GM19395 (cell line): ENCODE measurements at regions not wholly inside any gene's neighbourhood (a gene's known extent, or its start where the extent isn't known, plus 50 kb on each side); places are given as distances from the start of the nearest gene placed in this dataset.
"Not testable (repeated sequence)": the region's sequence is repeated elsewhere in the genome, so short reads cannot be mapped to it uniquely, and the experiment has no call there.

Experiments
- ATAC-seq: cut with Tn5 transposase; IDR thresholded peaks from one replicate; pipeline ENCODE4 v1.9.1; 2021; ENCODE audit warnings: mild to moderate bottlenecking, moderate library complexity; ENCODE audit not compliant: unreplicated experiment

DNA sequence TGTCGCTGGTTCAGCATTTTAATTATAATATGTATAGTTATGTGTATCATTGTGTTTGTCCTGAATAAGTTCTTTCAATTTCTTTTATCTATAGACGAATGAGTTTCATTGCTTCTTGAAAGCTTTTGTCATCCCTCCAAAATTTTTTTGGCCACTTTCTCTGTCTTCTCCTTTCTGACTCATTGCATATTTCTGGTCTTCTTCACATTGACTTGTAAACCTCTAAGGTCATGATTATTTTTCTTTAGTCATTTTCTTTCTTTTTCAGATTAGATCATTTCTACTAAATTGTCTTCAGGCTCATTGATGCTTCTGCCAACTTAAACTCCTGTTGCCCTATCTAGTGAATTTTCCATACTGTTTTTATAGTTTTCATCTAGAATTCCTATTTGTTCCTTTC, 555.1 kb downstream of the RPIA start:
- not testable (repeated sequence) for ATAC-seq

DNA sequence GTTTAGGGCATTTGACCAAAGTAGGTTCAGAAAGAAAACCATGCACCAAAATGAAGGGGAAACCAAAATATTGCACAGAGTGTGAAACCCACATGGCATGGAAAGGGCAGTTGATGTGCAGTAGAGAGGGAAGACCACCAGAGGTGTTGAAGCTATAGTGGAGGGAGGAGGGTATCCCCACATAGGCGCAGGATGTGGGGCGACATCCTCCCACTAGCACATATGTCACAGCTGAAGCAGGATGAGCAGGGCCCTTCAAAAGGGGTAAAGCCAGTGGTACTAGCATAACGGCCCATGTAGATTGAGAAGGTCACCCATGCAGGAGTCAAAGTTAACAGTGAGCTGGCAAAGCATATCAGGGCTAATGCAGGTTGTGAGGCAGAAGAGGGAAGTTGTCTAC, 563.5 kb downstream of the RPIA start:
- not testable (repeated sequence) for ATAC-seq

GRCh38 chr2:89273443-89273842, 582.0 kb downstream of the RPIA start:
- not testable (repeated sequence) for ATAC-seq

GRCh38 chr2:89280536-89280935, 589.1 kb downstream of the RPIA start:
- ATAC-seq, result not testable (repeated sequence)

GRCh38 chr2:89286448-89287080, 595.1 kb downstream of the RPIA start:
- not testable (repeated sequence) for ATAC-seq

DNA sequence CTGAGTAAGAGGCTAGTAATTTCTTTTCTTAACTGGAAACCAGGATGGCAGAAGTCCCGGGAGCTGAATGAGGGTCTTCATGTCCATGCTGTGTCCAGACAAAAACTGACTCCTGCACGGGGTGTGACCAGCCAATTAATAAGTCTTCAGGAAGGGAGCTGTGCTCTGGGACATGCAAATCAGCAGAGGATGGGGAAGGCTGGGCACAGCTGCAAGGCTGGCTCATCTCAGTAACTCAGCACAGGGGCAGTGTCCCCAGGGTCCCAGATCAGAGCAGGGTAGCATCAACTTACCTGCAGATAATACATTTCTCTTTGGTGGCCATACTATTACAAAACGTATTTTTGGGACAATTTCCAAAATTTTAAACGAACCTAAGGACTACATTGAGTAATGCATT, 595.6 kb downstream of the RPIA start:
- not testable (repeated sequence) for ATAC-seq

- not testable (repeated sequence) for ATAC-seq
Measured at GRCh38 chr2:89291717-89292298, 600.3 kb downstream of the RPIA start.

DNA sequence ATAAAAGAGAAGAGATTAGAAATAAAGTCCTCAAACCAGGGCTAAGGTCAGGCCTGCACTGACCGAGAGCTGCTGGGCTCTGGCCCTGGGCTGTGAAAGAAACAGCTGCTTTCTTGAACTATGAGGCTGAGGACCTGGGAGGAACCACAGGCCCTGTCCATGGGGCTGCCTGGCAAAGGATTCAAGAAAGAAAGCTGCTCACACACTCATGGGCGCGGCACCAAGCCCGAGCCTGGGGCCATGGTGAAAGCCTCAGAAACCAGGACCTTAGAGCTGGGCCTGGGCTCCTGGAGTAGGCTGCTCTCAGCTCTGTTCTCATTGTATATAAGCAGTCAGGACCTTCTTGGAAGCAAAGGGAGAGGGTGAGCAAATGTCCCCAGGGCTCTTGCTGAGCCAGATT, 601.9 kb downstream of the RPIA start:
- ATAC-seq, result not testable (repeated sequence)

DNA sequence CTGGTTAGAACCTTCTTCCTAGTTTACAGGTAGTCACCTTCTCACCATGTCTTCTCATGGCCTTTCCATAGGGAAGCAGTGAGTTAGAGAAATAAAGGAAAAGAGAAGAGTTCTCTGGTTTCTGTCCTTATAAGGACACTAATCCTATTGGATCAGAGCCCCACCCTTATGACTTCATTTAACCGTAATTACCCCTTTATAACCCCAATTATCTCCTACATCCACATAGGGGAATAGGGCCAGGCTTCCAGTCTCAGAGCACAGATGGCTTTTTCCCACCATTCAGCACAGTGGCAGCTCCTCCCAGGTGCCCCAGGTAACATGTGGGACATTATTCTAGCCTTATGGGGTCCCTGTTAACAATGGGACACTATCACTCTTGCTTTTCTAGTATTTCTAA, 602.9 kb downstream of the RPIA start:
- ATAC-seq, result not testable (repeated sequence)

DNA sequence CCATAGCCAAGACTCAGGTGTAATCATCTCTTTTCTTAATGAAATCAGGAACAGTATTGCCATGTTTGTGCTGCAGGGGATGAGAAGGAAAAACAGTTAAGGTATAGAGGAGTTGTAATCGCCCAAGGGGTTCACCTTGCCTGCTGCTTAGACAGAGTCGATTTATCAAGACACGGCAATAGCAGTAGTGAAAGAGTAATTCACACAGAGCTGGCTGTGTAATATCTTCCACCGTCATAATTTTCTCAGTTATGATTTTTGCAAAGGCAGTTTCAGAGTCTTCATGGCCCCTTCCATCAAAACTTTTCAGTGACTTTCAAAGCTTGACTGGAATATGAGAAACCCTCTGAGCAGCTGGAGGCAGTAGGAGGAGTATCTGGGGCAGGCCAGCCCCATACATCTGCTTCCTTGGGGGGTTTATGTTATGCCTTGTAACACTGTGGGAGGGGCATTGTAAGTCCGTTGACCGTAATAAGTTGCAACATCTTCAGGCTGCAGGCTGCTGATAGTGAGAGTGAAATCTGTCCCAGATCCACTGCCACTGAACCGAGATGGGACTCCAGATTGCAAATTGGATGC, 605.4 kb downstream of the RPIA start:
- ATAC-seq, result peak; percentile 46

DNA sequence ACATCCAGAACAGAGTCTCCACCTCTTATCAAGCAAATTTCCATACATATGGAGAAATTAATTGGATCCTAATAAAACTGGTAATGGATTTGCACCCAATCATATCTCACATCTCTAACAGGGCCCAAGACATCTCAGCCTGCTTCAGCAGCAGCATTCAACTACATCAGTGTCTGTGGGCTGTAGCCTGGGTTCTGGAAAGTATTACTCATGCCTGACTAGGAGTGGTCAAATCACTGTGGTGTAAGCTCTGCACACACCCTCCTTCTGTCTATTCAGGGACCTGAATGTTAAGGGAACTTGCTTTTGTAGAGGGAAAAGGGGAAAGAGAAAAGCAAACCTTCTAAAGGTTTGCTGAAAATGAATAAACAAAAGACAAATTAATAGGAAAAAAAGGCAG, 607.7 kb downstream of the RPIA start:
- ATAC-seq, result peak; percentile 55

DNA sequence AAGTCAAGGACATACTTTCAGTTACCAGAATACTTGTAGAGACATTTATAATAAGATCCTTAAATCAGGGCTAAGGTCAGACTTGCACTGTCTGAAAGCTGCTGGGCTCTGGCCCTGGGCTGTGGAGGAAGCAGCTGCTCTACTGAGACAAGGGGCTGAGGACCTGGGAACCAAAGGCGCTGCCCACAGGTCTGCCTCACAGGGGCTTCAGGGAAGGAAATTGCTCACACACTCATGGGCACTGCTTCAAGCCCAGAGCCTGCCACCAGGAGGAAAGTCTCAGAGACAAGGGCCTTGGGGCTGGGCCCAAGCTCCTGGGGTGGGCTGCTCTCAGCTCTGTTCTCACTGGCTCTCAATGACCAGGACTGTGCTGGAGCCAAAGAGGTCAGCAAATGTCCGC, 614.1 kb downstream of the RPIA start:
- not testable (repeated sequence) for ATAC-seq

GRCh38 chr2:89306869-89307637, 615.6 kb downstream of the RPIA start:
- not testable (repeated sequence) for ATAC-seq

GRCh38 chr2:89318990-89319389, 627.5 kb downstream of the RPIA start:
- ATAC-seq, result not testable (repeated sequence)

DNA sequence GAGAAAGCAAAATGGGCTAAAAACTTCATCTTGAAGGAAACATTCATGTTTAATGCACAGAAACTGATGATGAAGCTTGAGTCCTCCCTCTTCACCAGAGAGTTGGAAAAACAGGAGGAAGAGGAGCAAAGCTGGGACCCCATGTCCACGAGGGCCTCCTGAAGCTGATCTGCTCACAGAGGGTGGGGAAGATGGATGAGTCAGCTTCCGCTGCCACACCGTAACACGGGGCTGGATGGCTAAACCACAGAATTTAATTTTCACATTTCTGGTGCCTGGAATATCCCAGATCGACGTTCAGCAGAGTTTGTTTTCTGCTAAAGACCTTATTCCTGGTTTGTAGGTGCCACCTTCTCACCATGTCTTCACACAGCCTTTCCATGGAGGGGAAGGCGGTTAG, 634.4 kb downstream of the RPIA start:
- ATAC-seq, result not testable (repeated sequence)

- not testable (repeated sequence) for ATAC-seq
Measured at GRCh38 chr2:89326455-89326854, 635.0 kb downstream of the RPIA start.

- ATAC-seq, result not testable (repeated sequence)
Measured at GRCh38 chr2:89328790-89329189, 637.3 kb downstream of the RPIA start.
